ENCODE measurements at regions not wholly inside any gene's neighbourhood (a gene's known extent, or its start where the extent isn't known, plus 50 kb on each side); places are given as distances from the start of the nearest gene placed in this dataset.
"Not testable (repeated sequence)": the region's sequence is repeated elsewhere in the genome, so short reads cannot be mapped to it uniquely, and the experiment has no call there.

- ATAC-seq (no peak), DNase-seq (no peak)
Observed at GRCh38 chr5:56382896-56383295, 149.8 kb upstream of the ANKRD55 start.

GRCh38 chr5:56377573-56377972 is 144.4 kb upstream of the ANKRD55 start:
- DNase-seq, result no peak
- no peak for ATAC-seq

- DNase-seq (no peak), ATAC-seq (no peak)
Observed at GRCh38 chr5:56376128-56376527, 143.0 kb upstream of the ANKRD55 start.

GRCh38 chr5:56375011-56375410 is 141.9 kb upstream of the ANKRD55 start:
- DNase-seq (no peak), ATAC-seq (no peak)

GRCh38 chr5:56372491-56372890 is 139.4 kb upstream of the ANKRD55 start:
- ATAC-seq, DNase-seq: not testable (repeated sequence)

GRCh38 chr5:56369361-56369811 is 136.3 kb upstream of the ANKRD55 start:
- no peak for ATAC-seq
- DNase-seq, result no peak

- no peak for DNase-seq
- no peak for ATAC-seq
Observed at GRCh38 chr5:56367748-56368147, 134.6 kb upstream of the ANKRD55 start.

- no peak for DNase-seq
- no peak for ATAC-seq
Observed at GRCh38 chr5:56366986-56367385, 133.9 kb upstream of the ANKRD55 start.

- no peak for DNase-seq
- no peak for ATAC-seq
Observed at GRCh38 chr5:56361398-56361797, 128.3 kb upstream of the ANKRD55 start.

- ATAC-seq (no peak), DNase-seq (no peak)
Observed at GRCh38 chr5:56360816-56361215, 127.7 kb upstream of the ANKRD55 start.

GRCh38 chr5:56359809-56360685 is 126.9 kb upstream of the ANKRD55 start:
- DNase-seq (no peak), ATAC-seq (no peak)

- no peak for DNase-seq
- peak; percentile 49 for ATAC-seq
Observed at GRCh38 chr5:56358703-56359681, 125.9 kb upstream of the ANKRD55 start.

GRCh38 chr5:56358046-56358445 is 124.9 kb upstream of the ANKRD55 start:
- DNase-seq (no peak), ATAC-seq (no peak)

GRCh38 chr5:56357426-56357825 is 124.3 kb upstream of the ANKRD55 start:
- DNase-seq (no peak), ATAC-seq (no peak)

GRCh38 chr5:56356836-56357160 is 123.7 kb upstream of the ANKRD55 start:
- DNase-seq, result no peak
- no peak for ATAC-seq

GRCh38 chr5:56356121-56356835 is 123.1 kb upstream of the ANKRD55 start:
- ATAC-seq (no peak), DNase-seq (no peak)

GRCh38 chr5:56354836-56355235 is 121.7 kb upstream of the ANKRD55 start:
- no peak for DNase-seq
- ATAC-seq, result no peak

GRCh38 chr5:56352808-56353590 is 119.9 kb upstream of the ANKRD55 start:
- DNase-seq, result no peak
- ATAC-seq, result peak; percentile 70

GRCh38 chr5:56350597-56351170 is 117.6 kb upstream of the ANKRD55 start:
- peak; percentile 33 for ATAC-seq
- no peak for DNase-seq

- ATAC-seq, result no peak
- no peak for DNase-seq
Observed at GRCh38 chr5:56350011-56350596, 117.0 kb upstream of the ANKRD55 start.

- DNase-seq (no peak), ATAC-seq (no peak)
Observed at GRCh38 chr5:56349461-56349860, 116.3 kb upstream of the ANKRD55 start.

Measured in stimulated activated naive CD8-positive, alpha-beta T cell treated with anti-CD3 and anti-CD28 coated beads, Interleukin-15, Interleukin-2, amounts not matched to agents 100 U/mL and 50 U/mL, for 24 hours (primary cell).